NCI-H1417 (cell line): ENCODE measurements at regions not wholly inside any gene's neighbourhood (a gene's known extent, or its start where the extent isn't known, plus 50 kb on each side); places are given as distances from the start of the nearest gene placed in this dataset.
"Not testable (repeated sequence)": the region's sequence is repeated elsewhere in the genome, so short reads cannot be mapped to it uniquely, and the experiment has no call there.

Source experiments
- DNase-seq, 3 experiments: peaks; one replicate each; lab custom pipeline; 2025; lab: John Stamatoyannopoulos, UW

DNA sequence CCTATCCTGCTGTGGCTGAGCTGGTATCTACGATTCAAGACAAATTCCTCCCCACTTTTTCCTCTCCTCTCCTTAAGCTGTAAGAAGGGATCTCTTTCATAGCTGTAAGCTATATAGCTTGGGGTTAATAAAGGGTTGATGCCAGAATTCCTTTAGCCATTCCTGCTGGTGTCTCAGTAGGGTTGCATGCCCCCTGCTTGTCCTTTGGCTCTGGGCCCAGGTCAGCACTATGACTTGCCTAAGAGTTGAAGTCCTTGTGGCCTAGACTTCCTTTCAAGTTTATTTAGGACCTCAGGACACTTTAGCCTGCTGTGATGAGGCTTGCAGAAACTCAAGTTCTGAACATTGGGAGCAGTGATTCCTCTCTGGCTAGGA lies 270.0 kb downstream of the AMY1C start:
- DNase-seq: no peak

DNA sequence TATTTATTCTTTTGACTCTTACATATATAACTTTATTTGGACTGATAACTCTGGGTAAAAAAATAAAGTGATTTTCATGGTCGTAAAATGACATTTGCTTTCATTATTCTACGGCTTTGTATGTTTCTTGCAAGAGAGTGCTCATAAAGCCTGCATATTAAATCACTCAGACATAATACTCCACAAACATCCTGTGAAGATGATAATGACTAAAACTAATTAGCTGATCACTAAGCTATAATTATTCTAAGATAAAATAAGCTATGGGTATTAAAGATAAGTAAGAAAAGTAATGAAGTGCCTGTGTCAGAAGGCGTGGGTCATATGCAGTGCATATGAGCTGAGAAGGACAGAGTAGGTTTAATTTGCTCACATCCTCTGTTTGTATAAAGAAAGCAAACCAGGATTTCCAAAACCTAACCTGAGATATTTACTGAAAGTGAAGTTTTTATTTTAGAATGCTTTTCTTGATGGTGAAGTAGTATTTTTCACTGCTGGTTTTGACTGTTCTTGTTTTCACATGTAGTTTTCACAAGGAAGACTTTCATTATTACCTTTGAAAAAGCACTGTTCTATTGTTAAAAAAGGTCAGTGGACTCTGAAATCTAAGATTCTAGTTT lies 278.8 kb downstream of the AMY1C start:
- DNase-seq: peak in 1 of 3 experiments; percentile 63

DNA sequence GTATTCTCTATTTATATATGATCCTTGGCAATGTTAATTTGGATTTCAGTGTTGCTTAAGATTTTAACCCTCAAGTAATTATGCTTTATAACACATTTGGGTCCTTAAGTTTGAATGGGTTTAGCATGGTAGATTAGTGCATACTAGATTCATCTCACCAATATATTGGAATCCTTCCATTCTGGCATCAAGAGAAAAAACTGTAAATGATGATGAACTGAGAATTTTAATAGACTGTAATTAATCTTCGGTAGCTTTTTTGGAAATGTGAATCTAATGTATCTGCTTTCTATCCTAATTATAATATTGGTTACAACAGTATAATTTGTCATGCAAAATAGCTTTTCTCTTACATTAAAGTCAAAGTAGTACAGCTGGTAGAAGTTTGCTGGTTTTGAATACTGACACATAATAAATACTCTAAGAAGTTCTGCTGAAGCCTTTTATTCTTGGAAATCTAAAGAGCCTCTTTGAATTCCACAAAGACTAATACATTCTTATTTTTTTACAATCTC lies 279.8 kb downstream of the AMY1C start:
- no peak for DNase-seq

DNA sequence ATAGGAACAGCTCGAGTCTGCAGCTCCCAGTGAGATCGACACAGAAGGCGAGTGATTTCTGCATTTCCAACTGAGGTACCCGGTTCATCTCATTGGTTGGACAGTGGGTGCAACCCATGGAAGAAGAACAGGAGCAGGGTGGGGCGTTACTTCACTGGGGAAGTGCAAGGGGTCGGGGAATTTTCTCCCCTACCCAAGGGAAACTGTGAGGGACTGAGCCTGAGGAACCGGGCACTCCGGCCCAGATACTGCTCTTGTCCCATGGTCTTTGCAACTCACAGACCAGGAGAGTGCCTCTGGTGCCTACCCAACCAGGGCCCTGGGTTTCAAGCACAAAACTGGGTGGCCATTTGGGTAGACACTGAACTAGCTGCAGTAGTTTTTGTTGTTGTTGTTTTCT lies 307.1 kb downstream of the AMY1C start:
- DNase-seq: no peak

DNA sequence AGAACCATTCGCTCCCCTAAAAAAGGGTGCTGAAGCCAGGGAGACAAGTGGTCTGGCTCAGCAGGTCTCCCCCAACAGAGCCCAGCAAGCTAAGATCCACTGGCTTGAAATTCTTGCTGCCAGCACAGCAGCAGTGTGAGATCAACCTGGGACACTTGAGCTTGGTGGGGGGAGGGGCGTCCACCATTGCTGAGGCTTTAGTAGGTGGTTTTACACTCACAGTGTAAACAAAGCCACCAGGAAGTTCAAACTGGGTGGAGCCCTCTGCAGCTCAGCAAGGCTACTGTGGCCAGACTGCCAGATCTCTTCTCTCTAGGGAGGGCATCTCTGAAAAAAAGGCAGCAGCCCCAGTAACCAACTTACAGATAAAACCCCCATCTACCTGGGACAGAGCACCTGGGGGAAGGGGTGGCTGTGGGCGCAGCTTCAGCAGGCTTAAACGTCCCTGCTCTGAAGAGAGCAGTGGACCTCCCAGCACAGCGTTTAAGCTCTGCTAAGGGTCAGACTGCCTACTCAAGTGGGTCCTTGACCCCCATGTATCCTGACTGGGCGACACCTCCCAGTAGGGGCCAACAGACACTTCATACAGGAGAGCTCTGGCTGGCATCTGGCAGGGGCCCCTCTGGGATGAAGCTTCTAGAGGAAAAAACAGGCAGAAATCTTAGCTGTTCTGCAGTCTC lies 307.7 kb downstream of the AMY1C start:
- DNase-seq: peak in 1 of 3 experiments; percentile 29

DNA sequence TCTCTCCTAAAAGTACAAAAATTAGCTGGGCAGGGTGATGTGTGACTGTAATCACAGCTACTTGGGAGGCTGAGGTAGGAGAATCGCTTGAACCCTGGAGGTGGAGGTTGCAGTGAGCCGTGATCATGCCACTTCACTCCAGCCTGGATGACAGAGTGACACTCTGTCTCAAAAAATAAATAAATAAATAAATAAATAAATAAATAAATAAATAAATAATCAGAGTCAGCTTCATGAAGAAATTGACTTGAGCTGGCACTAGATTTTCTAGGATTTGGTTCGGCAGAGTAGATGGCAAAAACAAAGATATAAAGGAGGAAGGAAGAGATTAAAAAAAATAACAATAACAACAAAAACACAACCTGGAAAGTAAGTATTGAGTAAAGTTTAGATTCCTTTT lies 311.9 kb downstream of the AMY1C start:
- not testable (repeated sequence) for DNase-seq

DNA sequence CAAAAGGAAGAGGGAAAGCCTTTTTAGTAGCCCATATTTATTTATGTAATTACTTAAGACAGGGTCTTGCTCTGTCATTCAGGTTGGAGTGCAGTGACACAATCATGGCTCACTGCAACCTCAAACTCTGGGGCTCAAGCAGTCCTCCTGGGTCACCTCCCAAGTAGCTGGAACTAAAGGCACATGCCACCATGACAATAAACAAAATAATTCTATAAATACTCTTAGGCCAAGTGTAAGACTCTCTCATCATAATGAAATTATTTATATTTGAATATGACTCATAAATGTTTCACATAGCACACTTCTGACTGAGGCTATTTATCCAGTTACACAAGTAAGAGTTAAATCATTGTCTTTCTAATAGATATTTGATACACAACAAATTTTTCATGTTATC lies 314.7 kb downstream of the AMY1C start:
- DNase-seq: peak in 1 of 3 experiments; percentile 1

DNA sequence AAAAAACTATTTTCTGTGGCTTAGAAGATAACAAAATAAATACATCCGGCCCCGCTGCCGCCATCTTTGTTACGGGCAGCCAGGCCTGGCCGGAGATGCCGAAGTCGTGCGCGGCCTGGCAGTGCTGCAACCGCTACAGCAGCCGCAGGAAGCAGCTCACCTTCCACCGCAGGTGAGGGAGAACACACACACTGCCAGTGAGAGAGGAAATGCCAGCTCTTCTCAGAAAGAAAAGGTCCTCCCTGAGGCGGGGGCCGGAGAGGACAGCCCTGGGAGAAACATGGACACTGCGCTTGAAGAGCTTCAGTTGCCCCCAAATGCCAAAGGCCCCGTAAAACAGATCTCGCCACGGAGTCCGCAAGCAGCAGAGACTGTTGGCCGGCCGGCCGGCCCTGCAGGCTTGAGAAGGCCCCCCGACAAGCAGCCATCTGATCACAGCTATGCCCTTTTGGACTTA lies 323.2 kb downstream of the AMY1C start:
- peak in 1 of 3 experiments; percentile 17 for DNase-seq

DNA sequence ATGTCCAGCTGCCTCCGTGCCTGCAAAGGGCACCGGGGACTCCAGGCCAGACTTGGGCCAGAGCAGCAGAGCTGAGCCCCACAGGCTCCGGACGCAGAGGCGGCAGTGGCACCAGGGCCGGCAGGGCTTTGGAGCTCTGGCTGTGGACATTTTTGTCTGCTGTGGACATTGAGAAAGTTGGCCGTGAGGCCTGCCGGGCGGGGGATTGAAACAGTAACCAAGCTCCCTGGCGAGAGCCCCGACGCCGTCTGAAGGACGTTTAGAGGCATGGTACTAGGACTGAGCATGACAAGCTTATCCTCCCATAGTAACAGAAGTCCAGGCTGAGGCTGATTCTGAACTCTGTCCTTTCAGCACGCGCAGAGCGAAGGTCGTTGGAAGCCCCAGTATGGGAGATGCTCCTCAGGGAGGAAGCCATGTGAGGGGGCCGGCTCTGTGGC lies 323.8 kb downstream of the AMY1C start:
- no peak for DNase-seq

DNA sequence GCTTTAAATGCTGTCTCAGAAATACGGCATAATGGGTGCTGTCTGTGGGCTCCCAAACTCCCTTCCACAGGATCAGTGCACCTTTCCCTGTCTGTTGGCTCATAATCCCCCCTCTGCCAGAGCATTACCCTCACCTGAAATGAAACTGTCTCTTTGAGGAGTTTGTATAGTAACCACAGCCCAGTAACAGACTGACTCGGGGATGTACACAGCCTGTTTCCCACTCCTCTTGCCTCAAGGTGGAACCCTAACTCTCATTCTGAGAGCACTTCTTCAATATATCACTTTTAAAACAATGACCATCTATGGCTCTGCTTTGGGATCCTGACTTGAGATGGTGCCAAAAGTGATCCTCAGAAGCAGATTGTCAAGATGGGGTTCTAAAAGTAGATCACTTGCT lies 332.5 kb downstream of the AMY1C start:
- DNase-seq: no peak

DNA sequence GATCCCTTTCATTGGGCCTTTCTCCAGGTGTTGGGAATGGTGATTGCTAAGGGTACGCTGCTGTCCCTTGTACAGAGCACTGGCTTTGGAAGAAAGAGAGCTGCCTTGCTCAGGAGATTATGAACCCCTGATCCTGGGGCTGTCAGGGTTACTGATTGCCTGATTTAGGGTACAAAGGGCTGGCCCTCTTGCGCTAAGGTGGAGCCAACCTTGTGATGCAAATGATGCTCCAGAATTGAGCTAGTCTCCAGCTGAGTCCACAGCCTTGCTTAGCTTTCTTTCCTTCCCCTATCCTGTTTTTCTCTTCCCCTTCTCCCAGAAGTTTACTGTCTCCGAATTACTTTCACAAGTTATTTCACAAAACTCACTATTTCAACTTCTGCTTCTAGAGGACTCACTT lies 334.7 kb downstream of the AMY1C start:
- no peak for DNase-seq

DNA sequence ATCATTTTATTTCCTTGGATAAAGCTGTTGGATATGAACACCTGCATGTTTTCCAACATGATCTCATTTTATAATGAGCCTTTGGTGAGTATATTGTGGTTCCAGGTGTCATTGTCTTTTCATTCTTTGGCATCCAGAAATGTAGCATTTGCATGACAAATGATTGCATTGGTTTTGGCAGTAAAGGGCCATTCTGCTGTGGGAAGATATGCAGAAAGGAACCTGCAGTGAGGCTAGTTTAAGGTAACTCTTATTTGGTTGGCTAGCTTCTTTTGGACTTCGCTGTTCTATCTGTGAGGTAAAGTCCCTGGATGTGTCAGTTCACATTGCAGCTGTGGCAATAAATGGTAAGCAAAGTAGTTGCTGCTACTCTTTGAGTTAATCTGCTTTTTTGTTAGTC lies 343.0 kb downstream of the AMY1C start:
- DNase-seq: peak in 1 of 3 experiments; percentile 9

DNA sequence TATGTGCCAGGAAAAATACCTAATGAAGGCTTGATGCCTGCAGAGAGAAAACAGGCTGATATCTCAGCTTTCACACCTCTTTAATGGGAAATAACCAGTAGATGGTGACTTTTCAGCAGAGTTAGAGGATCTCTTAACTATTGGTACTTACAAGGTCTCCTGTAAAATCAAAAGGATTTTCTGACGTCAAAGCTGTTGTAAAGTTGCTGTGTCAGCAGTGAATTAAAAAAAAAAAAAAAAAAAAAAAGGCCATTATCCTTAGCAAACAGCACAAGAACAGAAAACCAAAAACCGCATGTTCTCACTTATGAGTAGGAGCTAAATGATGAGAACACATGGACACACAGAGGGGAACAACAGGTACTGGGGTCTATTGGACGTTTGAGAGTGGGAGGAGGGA lies 349.1 kb downstream of the AMY1C start:
- no peak for DNase-seq

DNA sequence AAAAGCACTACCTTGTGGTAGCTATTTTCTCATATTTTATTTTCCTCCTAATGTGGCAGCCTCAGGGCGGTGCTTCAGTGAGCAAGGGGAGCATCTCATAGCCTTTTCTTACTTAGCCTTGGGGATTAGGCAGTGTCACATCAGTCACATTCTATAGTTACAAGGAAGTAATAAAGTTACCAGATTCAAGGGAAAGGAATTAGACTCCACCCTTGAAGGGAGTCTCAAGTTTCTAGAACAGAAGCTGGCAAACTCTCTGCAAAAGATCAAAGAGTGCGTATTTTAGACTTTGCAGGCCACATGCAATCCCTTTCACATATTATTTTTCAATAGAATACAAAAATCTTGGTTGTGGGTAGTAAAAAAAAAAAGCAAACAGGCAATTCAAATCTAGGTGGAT lies 350.4 kb downstream of the AMY1C start:
- no peak for DNase-seq

DNA sequence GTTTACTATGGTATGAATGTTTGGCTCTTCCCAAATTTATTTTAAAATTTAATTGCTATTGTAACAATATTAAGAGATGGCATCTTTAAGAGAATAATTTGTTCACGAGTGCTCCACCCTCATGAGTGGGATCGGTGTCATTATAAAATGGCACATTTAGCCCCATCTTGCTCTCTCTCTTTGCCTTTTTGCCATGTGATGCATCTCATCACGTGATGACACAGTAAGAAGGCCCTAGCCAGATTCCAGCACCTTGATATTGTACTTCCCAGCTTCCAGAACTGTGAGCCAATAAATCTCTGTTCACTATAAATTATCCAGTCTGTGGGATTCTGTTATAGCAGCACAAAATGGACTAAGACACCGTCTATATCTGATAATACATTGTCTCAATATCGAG lies 355.8 kb downstream of the AMY1C start:
- DNase-seq: no peak

DNA sequence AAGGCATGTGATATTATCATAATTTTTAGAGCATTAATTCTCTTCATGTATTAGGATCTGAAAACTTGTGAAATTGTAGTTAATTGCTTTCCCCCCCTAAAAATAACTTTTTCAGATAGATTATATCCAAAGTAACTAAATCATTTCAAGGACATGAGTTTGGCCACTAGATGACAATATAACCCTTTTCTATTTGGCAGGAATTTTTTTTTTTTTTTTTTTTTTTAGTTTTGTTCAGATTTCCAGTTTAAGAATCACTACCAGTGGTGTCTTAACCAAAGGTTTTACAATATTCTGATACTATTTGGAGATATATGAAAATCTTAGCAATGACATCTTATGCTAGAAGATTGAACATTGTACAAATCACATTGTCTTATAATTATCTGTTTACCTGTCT lies 370.8 kb downstream of the AMY1C start:
- DNase-seq: peak in 1 of 3 experiments; percentile 22

DNA sequence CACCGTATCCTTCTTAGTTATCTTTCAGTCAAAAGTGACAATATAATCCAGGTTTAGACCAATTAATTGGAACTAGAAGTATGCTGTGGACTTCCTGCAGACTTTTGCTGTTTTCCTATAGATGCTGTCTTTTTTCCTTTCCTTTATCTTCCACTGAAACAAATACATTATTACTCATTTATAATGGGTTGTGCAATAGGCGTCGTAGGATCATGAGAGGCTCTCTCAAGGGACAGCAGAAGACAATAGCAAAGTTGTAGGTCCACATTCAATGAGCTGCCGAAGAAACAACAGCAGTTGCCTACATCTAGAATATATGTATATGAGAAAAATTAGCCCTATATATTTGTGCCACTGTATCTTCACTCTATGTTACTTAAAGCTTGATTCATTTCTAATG lies 371.6 kb downstream of the AMY1C start:
- DNase-seq: no peak

DNA sequence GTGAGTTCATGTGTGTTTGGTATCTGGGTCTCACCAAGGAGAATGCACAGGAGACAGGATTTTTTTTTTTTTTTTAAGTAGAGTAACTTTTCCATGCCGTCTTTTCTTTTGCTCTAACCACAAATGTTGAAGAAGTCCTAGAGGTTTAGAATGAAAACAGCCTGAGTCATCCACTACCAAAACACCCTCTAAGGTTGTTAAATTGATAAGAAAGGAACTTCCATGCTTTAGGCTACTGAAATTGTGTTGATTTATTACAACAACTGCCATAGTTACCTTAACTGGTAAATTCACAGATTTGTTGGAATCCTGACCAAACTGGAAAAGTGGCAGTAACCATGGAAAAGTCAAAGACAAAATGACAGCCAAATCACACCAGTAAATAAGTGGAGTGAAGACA lies 375.6 kb downstream of the AMY1C start:
- no peak for DNase-seq

DNA sequence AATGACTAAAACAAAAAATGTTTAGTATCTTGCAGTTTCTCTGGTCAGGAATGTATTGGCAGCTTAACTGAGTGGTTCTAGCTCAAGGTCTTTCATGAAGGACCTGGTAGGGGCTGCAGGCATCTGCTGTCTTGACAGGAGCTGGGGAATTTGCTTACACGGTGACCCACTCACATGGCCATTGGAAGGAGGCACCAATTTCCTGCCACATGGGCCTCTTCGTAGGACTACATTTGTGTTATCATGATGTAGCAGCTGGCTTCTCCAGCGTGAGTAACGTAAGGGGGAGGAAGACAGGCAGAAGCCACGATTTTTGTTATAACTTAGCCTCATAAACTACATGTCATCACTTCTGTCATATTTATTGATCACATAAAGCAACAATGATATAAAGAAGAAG lies 376.3 kb downstream of the AMY1C start:
- no peak for DNase-seq

DNA sequence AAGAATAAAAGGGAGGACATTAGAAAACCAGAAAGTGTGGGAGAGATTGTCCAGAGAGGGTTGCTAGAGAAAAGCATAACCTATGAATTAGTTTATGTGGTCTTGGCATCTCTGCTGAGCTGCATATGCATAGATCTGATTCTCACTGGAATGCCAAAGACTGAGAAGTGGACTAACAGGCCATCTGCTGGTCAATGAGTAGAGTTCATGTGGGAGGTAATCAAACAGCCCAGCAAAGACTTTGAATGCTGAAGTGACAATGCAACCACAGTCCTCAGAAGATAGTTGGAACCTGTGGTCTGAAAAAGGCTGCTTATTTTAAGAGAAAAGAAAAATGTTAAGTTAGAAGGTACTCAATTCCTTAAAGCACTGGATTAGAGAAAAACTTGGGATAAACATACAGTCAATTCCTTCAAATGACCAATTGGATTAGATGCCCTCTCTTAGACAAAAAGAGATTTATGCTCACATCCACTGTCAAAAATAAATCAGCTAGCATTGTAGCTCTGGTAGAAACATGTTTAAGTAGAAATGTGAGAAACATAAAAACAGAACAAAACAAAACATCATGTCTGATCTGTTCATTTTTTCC lies 382.8 kb downstream of the AMY1C start:
- DNase-seq: peak; percentile 3 to 74 (median 24)

DNA sequence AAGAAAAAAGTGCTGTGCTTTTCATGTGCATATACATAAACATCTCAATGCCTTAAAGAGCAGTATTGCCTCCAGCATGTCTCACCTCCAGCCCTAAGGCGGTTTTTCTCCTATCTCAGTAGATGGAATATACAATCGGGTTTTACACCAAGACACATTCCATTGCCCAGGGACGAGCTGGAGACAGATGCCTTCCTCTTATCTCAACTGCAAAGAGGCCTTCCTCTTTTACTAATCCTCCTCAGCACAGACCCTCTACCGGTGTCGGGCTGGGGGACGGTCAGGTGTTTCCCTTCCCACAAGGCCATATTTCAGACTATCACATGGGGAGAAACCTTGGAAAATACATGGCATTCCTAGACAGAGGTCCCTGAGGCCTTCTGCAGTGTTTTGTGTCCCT lies 385.3 kb downstream of the AMY1C start:
- DNase-seq: not testable (repeated sequence)

DNA sequence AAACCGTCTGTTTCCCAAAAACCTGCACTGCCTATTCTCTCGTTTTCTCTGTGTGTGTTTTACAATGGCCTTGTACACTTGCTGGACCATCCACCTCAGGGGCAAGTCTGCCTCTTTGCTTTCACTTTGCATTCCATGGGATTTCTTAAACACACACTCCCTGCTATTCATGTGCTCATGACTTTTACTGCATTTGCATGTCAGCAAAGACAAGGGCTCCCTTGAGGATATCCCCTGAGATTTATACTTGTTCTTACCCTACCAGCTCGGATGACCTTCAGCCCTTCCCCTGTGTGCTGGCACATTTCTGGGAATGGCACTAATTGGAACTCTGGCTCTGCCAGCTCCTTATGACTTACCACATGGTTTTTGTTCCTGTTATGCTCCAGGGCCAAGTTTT lies 386.9 kb downstream of the AMY1C start:
- no peak for DNase-seq

DNA sequence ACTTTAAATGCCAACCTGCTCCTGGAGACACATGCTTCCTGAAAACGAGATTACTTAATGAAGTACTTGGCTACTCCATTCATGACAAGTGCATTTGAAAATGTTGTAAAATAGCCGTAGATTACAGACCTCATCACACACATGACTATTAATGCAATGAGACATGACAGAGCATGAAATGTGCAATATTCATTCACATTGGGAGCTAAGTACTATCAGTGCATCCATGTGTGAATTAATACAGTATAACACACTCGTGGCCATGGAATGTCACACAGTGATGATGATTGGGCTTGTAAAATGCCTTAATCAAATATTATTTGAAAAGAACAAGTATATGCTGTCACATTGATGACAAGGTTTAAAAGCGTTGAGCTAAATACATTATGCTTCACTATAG lies 407.0 kb downstream of the AMY1C start:
- peak in 2 of 3 experiments; percentile 33 to 89 for DNase-seq
